NCI-H2196 (cell line): ENCODE measurements at regions not wholly inside any gene's neighbourhood (a gene's known extent, or its start where the extent isn't known, plus 50 kb on each side); places are given as distances from the start of the nearest gene placed in this dataset.
"Not testable (repeated sequence)": the region's sequence is repeated elsewhere in the genome, so short reads cannot be mapped to it uniquely, and the experiment has no call there.

Source experiments
- DNase-seq: peaks from one replicate; lab custom pipeline; 2025; ENCODE audit not compliant: unreplicated experiment; lab: John Stamatoyannopoulos, UW

- DNase-seq = no peak
These were observed 914.6 kb upstream of the ADGRL4 start for GRCh38 chr1:79920960-79921669.

GRCh38 chr1:79914896-79915295 is 908.4 kb upstream of the ADGRL4 start:
- no peak for DNase-seq

- no peak for DNase-seq
These were observed 906.3 kb upstream of the ADGRL4 start for GRCh38 chr1:79912813-79913212.

- no peak for DNase-seq
These were observed 896.8 kb upstream of the ADGRL4 start for GRCh38 chr1:79903321-79903720.

- DNase-seq = no peak
These were observed 895.9 kb upstream of the ADGRL4 start for GRCh38 chr1:79902418-79902817.

GRCh38 chr1:79899914-79900313 is 893.4 kb upstream of the ADGRL4 start:
- DNase-seq = no peak

- DNase-seq = no peak
These were observed 889.6 kb upstream of the ADGRL4 start for GRCh38 chr1:79896140-79896539.

GRCh38 chr1:79895573-79895972 is 889.0 kb upstream of the ADGRL4 start:
- no peak for DNase-seq

GRCh38 chr1:79894129-79894528 is 887.6 kb upstream of the ADGRL4 start:
- DNase-seq = not testable (repeated sequence)

- DNase-seq = no peak
These were observed 880.5 kb upstream of the ADGRL4 start for GRCh38 chr1:79887059-79887458.

- DNase-seq = no peak
These were observed 878.6 kb upstream of the ADGRL4 start for GRCh38 chr1:79885101-79885500.

GRCh38 chr1:79877086-79877485 is 870.6 kb upstream of the ADGRL4 start:
- DNase-seq = no peak

- DNase-seq = no peak
These were observed 868.7 kb upstream of the ADGRL4 start for GRCh38 chr1:79875187-79875586.

GRCh38 chr1:79874289-79874688 is 867.8 kb upstream of the ADGRL4 start:
- no peak for DNase-seq

- no peak for DNase-seq
These were observed 852.9 kb upstream of the ADGRL4 start for GRCh38 chr1:79859212-79859948.

- DNase-seq = no peak
These were observed 845.5 kb upstream of the ADGRL4 start for GRCh38 chr1:79852004-79852403.

- no peak for DNase-seq
These were observed 842.9 kb upstream of the ADGRL4 start for GRCh38 chr1:79849388-79849787.

GRCh38 chr1:79848316-79848715 is 841.8 kb upstream of the ADGRL4 start:
- no peak for DNase-seq

GRCh38 chr1:79847700-79848099 is 841.2 kb upstream of the ADGRL4 start:
- DNase-seq = no peak

- DNase-seq = no peak
These were observed 839.4 kb upstream of the ADGRL4 start for GRCh38 chr1:79845936-79846335.

GRCh38 chr1:79842811-79843210 is 836.3 kb upstream of the ADGRL4 start:
- DNase-seq = no peak

- DNase-seq = no peak
These were observed 833.4 kb upstream of the ADGRL4 start for GRCh38 chr1:79839882-79840281.

- no peak for DNase-seq
These were observed 820.9 kb upstream of the ADGRL4 start for GRCh38 chr1:79827446-79827845.
